Ovary (tissue), 7 donors: ENCODE measurements at regions not wholly inside any gene's neighbourhood (a gene's known extent, or its start where the extent isn't known, plus 50 kb on each side); places are given as distances from the start of the nearest gene placed in this dataset.

ENCODE experiments used
- DNase-seq, 5 donors: peaks; one replicate each; pipeline ENCODE4 v3.0.0-alpha.2; 2019 to 2020
- H3K27ac ChIP-seq, 2 donors: fragments of 200-600 bp; one replicate each; pipeline versions ENCODE4 v1.5.1 to v1.8.0; 2019 to 2022
- H3K27me3 ChIP-seq: fragments of 200-600 bp; one replicate; pipeline ENCODE4 v1.8.0; 2022
- H3K36me3 ChIP-seq: fragments of 200-600 bp; sonication (generic); one replicate; pipeline ENCODE4 v1.5.1; 2019
- H3K4me1 ChIP-seq: one replicate; pipeline ENCODE4 v1.8.1; 2013; ENCODE audit warnings: mild to moderate bottlenecking, moderate library complexity; ENCODE audit not compliant: insufficient read depth
- H3K4me3 ChIP-seq: fragments of 200-600 bp; sonication (generic); one replicate; pipeline ENCODE4 v1.5.1; 2017
- H3K9me3 ChIP-seq, 2 donors: fragments of 200-600 bp in 1 of 2; sonication (generic) in 1 of 2; one replicate each; pipeline versions ENCODE4 v1.5.1 to v1.8.1; 2013 to 2019; ENCODE audit warnings: mild to moderate bottlenecking in 1 of 2, moderate library complexity in 1 of 2
- EP300 ChIP-seq: sonication (generic); formaldehyde crosslinking; IDR thresholded peaks from one replicate; pipeline ENCODE4 v1.6.1; 2017; ENCODE audit warnings: antibody characterized with exemption
- POLR2A ChIP-seq: fragments of 450-650 bp; IDR thresholded peaks from one replicate; pipeline ENCODE4 v1.6.1; 2017; ENCODE audit warnings: antibody characterized with exemption, mild to moderate bottlenecking, moderate library complexity
- WGBS, 3 donors: extraction: QIAGEN DNeasy Blood & Tissue Kit in 1 of 3; methylation state at CpG; one replicate each; pipeline versions ENCODE4 v1.1.5 to v1.1.7; 2013 to 2017; 5-methylcytosine and 5-hydroxymethylcytosine counted together
- intact Hi-C, 4 donors: fragments of 100-400 bp; cut with DNase I; formaldehyde crosslinking; loops; one replicate each; pipeline versions ENCODE4 v1.11.0 to v1.15.1; 2022 to 2023
- TF ChIP-seq, protein P1 (sequence below), 3 donors: fragments of 450-650 bp in 2 of 3; fragments of 200-600 bp in 1 of 3; IDR thresholded peaks; one replicate each; pipeline versions ENCODE4 v1.5.1 to v1.8.0; 2016 to 2022; ENCODE audit warnings: antibody characterized with exemption in 3 of 3, mild to moderate bottlenecking in 1 of 3
- donor health status: DM: no; HTN: no; CAD: no; lungs with moderate emphysema.
- donor health status: DM: no; HTN: no; CAD: no.
- donor health status: Bipolar disorder and iron deficiency.
- donor health status: DM: no; HTN: no; CAD: no.
- donor health status: DM: yes; HTN: yes; CAD: no.

DNA sequence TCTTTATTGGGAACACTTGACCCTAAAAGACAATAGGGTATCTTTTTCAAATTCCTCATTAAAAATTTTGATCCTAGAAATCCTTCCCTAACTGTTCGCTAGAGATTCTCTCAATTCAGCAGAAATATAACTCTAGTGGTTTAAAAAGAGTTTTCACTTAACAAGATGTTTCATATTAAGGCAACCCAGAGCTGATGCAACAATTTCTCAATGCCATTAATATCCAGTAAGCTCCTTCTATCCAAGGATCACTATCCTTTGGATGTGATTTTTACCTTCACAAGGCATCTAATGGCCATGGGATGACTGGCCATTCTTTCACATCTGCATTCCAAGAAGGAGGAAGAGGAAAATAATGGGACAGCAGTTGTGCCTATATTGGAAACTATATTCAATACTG lies 183.4 kb downstream of the ANKRD50 start:
- Histone ChIP-seq H3K27me3 (no peaks in the 10 kb centered on the region), H3K9me3 (no peaks in the 10 kb centered on the region), H3K4me1 (no peaks in the 10 kb centered on the region), H3K36me3 (no peaks in the 10 kb centered on the region), H3K27ac (no peak overlapping the region), H3K4me3 (no peak overlapping the region)
- 96 to 98% (median 96%) methylated on average over 1 of the region's 1 CpG for WGBS, 3 donors
- intact Hi-C loops = no loop called here
- TF ChIP-seq EP300 = no peak
- TF ChIP-seq, protein P1, sequence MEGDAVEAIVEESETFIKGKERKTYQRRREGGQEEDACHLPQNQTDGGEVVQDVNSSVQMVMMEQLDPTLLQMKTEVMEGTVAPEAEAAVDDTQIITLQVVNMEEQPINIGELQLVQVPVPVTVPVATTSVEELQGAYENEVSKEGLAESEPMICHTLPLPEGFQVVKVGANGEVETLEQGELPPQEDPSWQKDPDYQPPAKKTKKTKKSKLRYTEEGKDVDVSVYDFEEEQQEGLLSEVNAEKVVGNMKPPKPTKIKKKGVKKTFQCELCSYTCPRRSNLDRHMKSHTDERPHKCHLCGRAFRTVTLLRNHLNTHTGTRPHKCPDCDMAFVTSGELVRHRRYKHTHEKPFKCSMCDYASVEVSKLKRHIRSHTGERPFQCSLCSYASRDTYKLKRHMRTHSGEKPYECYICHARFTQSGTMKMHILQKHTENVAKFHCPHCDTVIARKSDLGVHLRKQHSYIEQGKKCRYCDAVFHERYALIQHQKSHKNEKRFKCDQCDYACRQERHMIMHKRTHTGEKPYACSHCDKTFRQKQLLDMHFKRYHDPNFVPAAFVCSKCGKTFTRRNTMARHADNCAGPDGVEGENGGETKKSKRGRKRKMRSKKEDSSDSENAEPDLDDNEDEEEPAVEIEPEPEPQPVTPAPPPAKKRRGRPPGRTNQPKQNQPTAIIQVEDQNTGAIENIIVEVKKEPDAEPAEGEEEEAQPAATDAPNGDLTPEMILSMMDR (IDR thresholded peaks at IDR 0.05) = no peak
- no peak for TF ChIP-seq POLR2A
- DNase-seq = no peak

DNA sequence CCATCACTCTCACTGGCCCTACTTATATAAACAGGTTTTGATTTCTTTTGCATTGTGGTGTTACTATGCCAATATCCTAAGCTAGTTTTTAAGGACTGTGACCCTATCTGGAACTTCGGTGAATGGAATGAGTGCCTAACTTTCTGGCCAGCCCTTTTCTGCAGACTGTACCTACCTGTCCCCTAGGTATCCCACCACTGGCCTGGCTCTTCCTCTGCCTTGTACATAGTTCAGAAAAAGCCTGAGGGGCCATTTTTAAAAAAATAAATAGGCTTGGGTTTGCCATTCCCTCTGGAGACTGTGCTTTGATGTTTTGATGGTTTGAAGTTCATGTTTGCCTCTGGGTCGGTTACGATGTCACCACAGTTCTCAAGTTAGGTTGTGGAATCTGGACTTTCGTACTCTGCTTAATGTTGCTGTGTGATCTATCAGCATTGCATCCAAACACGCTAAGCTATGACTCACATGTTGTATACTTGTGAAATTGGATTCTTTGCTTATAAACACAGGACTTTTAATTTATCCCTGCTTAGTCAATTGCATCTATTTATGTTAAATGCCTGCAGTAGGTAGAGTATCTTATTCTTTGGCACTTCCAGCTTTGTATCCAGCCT lies 182.0 kb downstream of the ANKRD50 start:
- no peak overlapping the region for H3K27ac ChIP-seq
- no peak for DNase-seq

DNA sequence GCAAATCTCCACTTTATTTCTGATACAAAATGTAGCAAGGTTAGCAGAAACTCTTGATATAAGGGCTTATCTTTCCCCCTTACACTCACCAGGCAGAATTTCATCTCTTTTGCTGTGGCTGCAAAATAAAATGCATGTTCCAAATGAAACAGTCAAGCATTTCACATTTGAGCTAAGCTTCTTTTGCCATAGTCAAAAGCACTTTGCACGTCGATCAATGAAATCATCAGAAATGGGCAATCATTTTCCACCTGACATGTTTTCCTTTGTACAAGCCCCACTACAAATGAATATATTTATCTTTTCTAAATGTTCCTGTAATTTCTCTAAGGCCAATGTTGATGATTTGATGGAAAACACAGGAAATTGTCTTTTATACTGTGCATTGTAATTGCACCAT lies 178.4 kb downstream of the ANKRD50 start:
- Histone ChIP-seq H3K27me3 (no peaks in the 10 kb centered on the region), H3K36me3 (no peaks in the 10 kb centered on the region), H3K9me3 (no peaks in the 10 kb centered on the region), H3K4me3 (no peak overlapping the region), H3K4me1 (no peaks in the 10 kb centered on the region), H3K27ac (no peak overlapping the region)
- TF ChIP-seq POLR2A = no peak
- no peak for TF ChIP-seq EP300
- TF ChIP-seq, protein P1 (IDR thresholded peaks at IDR 0.05) = no peak
- intact Hi-C loops = no loop called here
- no peak for DNase-seq
- WGBS, 3 donors = 89 to 93% (median 90%) methylated on average over 2 of the region's 2 CpGs

More for the DNA sequence above, 182.0 kb downstream of the ANKRD50 start:
- intact Hi-C loops = no loop called here
- no peaks in the 10 kb centered on the region for H3K36me3 ChIP-seq
- no peak overlapping the region for H3K4me3 ChIP-seq
- H3K27me3 ChIP-seq = no peaks in the 10 kb centered on the region
- H3K4me1 ChIP-seq = no peaks in the 10 kb centered on the region
- 82 to 86% (median 83%) methylated on average over 5 of the region's 5 CpGs for WGBS, 3 donors
- TF ChIP-seq POLR2A (no peak), EP300 (no peak)
- TF ChIP-seq, protein P1 (IDR thresholded peaks at IDR 0.05) = no peak
- H3K9me3 ChIP-seq = no peaks in the 10 kb centered on the region

DNA sequence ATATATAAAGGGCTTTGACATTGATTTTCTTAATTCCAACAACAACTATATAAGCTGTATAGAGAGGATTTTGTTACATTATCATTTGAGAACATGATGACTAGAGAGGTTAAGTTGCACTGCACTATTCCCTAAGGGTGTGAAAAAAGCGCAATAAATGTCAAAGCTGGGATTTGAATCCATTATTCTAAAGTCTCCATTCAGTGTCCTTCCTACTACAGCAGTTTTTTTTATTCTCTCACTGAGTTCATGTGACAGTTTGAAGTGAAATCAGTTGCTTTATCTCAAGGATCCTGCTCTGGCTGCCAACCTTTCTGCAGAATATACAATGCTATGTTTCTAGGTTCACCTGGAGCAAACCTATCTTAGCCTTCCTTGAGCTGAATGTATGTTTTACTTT lies 177.5 kb downstream of the ANKRD50 start:
- H3K27ac ChIP-seq = no peak overlapping the region
- DNase-seq = no peak
- intact Hi-C loops = no loop called here
- H3K9me3 ChIP-seq = no peaks in the 10 kb centered on the region
- no peaks in the 10 kb centered on the region for H3K4me1 ChIP-seq
- H3K27me3 ChIP-seq = no peaks in the 10 kb centered on the region
- no peak for TF ChIP-seq POLR2A
- TF ChIP-seq, protein P1 (IDR thresholded peaks at IDR 0.05) = no peak
- no peak for TF ChIP-seq EP300
- no peaks in the 10 kb centered on the region for H3K36me3 ChIP-seq
- WGBS, 3 donors = 95 to 98% (median 97%) methylated on average over 1 of the region's 1 CpG
- H3K4me3 ChIP-seq = no peak overlapping the region
